GM13976 (cell line): ENCODE measurements at regions not wholly inside any gene's neighbourhood (a gene's known extent, or its start where the extent isn't known, plus 50 kb on each side); places are given as distances from the start of the nearest gene placed in this dataset.

Experiments used
- DNase-seq: peaks from one replicate; pipeline ENCODE4 v3.0.0; 2012; ENCODE audit warnings: low spot score
- CTCF ChIP-seq: IDR thresholded peaks from 2 replicates; pipeline ENCODE4 v1.5.1; 2012; ENCODE audit warnings: borderline replicate concordance, mild to moderate bottlenecking; ENCODE audit not compliant: insufficient read depth; ENCODE audit errors: extremely low read depth, missing control alignments, control extremely low read depth
- in situ Hi-C: fragments of 300-500 bp; cut with MboI; formaldehyde crosslinking; loops from one replicate; pipeline ENCODE4 v1.12.0; 2022; ENCODE audit warnings: low sequenced_read_pairs, mixed read lengths, inconsistent platforms; ENCODE audit not compliant: unreplicated experiment

DNA sequence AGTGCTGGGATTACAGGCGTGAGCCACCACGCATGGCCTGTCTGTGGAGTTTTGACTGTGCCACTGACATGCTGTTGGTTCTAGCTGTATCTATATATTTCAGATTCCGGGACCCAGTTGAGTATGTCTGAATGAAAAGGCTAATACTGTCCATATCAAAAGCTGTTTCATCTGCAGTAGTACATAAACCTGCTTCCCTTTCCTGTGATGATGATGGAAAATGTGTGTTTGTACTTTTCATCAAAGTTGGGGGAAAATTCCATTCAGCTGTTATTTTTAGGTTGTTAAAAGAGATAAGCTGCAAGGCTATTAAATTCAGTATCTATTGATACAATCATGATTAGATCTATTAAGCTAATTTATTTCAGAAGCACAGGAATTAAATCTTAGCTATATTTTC, 237.6 kb upstream of the ADAMTSL1 start:
- TF ChIP-seq CTCF, result no peak
- no peak for DNase-seq
- in situ Hi-C loops, result no loop called here

DNA sequence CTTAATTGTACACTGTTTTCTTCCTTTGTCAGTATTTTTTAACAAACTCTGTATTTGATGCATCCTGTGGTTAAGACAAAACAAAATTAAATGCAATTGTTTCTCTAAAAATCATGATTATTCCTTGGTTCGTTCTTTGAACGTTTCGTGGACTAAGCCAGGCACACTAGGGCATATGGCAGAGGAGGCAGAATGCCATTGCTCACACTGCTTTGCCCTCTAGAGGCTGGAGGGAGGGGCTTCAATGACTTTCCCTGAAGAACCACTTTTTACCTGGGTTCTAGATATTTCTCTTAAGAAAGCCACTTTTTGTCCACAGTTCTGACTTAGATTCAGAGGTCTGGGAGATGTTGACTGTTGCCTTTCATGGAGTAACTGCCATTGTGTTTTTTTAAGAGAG, 236.2 kb upstream of the ADAMTSL1 start:
- no peak for DNase-seq
- no peak for TF ChIP-seq CTCF
- in situ Hi-C loops, result no loop called here

- in situ Hi-C loops, result no loop called here
- DNase-seq, result no peak
- no peak for TF ChIP-seq CTCF
Observed at GRCh38 chr9:18238254-18238653, 235.7 kb upstream of the ADAMTSL1 start.

GRCh38 chr9:18238752-18239447, 235.1 kb upstream of the ADAMTSL1 start:
- DNase-seq, result no peak
- no peak for TF ChIP-seq CTCF
- in situ Hi-C loops, result no loop called here

- no peak for DNase-seq
- in situ Hi-C loops, result no loop called here
- no peak for TF ChIP-seq CTCF
Observed at GRCh38 chr9:18240213-18240612, 233.7 kb upstream of the ADAMTSL1 start.

DNA sequence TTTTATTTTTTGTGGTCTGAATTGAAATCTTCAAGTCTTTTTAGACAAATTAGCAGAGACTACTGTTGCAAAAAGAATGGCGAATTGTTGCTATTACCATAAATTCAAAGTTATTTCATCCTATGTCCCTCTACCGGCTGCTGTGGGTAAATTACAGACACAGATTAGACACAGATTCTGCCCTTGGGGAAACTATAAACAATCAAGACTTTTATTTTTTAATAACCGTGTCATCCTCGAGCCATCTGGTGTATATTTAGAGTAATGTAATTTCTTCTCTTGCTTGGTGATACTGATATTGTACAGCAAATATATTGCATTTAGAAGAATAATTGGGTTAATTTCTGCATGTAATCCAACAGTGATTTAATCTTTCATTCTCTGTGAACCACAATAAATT, 228.0 kb upstream of the ADAMTSL1 start:
- in situ Hi-C loops, result no loop called here
- DNase-seq, result no peak

More for the DNA sequence above, 228.0 kb upstream of the ADAMTSL1 start:
- TF ChIP-seq CTCF, result no peak
